NCI-H1092 (cell line): ENCODE measurements at regions not wholly inside any gene's neighbourhood (a gene's known extent, or its start where the extent isn't known, plus 50 kb on each side); places are given as distances from the start of the nearest gene placed in this dataset.
"Not testable (repeated sequence)": the region's sequence is repeated elsewhere in the genome, so short reads cannot be mapped to it uniquely, and the experiment has no call there.

ENCODE experiments used
- DNase-seq: peaks from one replicate; lab custom pipeline; 2025; lab: John Stamatoyannopoulos, UW

GRCh38 chr12:30203981-30204380 is 420.2 kb upstream of the TMTC1 start:
- no peak for DNase-seq

DNA sequence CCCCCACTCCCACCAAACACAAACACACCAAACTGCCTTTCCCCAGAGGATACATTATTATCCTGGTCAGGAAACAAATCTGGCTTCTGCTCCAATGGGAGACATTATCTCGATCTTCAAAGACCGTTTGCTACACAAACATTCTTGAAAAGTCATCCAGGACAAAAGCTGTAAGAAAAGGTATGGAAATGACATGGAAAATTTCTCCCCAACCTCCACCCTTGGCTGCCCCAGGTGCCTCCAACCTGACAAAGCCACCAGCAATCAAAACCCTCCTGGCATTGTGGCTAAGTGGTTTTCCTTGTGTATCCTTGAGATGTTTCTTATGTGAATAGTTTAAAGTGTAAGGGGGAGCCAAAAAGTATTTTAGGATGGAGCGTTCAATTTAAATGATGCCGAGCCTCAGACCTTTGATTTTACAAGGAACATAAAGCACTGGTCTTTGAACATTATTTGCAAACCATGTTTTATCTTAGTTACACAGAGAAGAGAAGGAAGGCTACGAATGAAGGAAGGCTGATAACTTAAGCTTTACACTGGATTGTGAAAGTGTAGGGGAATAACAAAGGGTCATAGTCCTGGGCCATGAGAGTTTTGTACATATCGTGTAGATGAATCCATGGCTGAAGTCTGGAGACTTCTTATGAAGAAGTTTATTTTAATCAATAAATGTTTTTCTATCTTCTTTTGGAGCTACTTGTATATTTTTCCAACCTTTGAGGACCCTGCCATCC is 418.9 kb upstream of the TMTC1 start:
- DNase-seq: no peak

DNA sequence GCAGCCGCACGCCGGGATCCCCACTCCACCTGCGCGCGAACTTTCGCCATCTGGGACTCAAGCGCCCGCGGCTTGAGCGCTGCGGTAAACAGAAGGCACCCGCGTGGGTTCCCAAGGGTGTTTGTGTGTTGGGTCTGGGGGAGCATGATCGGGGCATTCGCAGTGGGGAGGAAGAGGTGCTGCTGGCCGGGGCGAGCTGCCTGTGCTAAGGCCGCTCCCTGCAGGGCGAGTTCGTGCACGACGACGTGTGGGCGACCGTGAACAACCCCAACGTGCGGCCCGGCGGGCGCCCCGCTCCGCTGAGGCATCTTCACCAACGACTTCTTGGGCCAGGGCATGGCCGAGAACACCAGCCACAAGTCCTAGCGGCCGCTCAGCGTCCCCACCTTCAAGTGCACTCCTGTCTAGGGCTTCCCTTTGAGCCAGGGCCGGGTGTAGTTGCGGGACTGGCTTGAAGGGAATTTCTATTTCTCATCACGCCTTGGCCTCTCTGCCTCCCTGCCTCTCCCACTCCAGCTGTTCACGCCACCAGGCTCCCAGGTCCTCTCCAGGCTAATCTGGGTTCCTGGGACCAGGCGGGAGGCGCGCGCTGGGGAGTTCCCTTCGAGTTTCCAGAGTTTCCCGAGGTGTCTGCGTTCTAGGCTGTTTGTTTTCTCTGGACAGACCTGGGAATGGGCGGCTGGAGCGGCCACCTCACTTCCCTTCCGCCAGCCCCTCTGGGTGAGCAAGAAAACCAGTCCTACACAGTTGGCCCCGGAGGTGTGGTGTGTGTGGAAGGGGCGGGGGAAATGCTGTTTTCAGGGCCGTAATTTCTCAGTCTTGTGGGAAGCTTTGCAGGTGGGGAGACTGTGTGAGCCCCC is 417.8 kb upstream of the TMTC1 start:
- DNase-seq: no peak

DNA sequence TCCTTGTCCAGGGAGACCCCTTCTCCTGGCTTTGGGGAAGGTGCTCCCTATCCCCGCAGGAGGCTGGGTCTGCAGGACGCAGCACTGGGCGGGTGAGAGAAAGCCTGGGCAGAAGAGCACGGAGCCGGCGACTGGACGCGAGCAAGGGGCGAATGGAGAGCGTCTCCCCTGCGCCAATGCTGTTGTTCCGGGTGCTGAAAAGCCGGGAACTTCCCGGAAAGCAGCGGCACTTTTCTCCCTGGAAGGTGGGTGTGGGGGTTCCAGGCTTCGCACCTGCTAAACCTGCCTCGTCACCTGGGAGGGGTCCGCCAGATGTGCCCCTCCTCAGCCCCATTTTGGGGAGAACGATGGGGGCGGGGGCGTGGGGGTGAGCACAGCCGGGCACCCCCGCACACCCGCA is 417.1 kb upstream of the TMTC1 start:
- DNase-seq: no peak

DNA sequence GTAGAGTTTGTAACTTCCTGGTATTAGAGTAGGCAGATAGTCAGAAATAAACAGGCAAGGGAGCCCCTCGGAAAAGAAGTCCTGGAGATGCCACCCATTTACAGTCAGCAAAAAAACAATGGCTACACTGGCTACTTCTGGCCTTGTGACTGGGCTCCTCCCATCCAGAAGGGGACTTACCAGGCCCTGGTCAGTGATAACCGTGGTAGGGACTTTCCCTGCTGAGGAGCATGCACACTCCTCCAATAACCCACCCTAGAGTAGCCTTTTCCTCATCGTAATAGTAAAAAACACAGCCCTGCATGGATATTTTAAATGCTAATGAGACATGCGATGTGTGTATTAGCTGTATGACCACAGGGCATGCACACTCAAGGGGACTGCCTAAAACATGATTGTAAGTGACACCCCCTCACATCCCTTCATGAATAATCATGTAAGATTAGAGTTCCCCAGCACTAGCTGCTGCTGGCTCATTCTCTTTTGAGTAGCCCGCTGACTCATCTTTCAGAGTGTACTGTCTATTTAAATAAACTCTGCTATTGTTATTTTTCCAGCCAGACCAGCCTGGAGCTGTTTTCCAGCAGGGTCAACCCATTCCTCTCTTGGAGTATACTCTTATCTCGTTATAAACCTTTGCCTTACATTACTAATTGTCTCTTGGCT is 413.8 kb upstream of the TMTC1 start:
- DNase-seq: no peak

- DNase-seq: no peak
Observed at GRCh38 chr12:30191696-30192455, 408.1 kb upstream of the TMTC1 start.

GRCh38 chr12:30188602-30189326 is 405.0 kb upstream of the TMTC1 start:
- no peak for DNase-seq

- DNase-seq: no peak
Observed at GRCh38 chr12:30187426-30187825, 403.7 kb upstream of the TMTC1 start.

GRCh38 chr12:30181334-30181733 is 397.6 kb upstream of the TMTC1 start:
- DNase-seq: no peak

DNA sequence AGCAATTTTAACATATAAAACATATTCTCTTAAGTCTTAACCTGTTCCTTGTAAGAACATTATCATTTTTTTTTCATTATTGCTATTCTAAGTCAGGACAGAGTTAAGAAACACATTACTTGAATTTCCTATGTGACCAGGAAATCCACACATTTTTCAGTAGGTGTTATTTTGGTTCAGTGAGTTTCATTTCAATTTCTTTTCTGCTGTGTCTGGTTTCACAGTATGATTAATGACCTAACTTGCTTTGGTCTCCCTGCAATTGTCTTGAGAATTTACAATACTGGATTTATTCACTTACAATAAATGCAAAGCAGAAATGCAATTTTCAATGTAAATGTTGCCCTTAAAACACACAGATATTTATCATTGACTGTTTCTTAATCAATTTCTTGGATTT is 396.9 kb upstream of the TMTC1 start:
- no peak for DNase-seq

DNA sequence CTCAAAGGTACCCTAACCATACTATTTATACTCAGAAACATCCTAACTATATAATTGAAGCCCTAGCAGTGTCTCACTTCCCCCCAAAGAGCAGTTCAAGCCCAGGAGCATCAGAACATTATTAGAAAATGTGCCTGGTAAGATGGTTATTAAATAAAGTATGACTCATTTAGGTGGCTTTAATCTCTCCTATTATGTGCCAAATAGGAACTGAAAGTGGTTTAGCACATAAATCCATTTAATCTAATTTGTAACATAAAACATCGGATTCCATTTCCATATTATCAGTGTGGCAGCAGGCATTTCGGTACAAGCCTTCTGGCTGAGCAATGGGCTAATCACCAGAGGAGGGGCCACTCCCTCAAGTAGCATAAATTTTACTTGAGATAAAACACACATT is 395.2 kb upstream of the TMTC1 start:
- DNase-seq: no peak

DNA sequence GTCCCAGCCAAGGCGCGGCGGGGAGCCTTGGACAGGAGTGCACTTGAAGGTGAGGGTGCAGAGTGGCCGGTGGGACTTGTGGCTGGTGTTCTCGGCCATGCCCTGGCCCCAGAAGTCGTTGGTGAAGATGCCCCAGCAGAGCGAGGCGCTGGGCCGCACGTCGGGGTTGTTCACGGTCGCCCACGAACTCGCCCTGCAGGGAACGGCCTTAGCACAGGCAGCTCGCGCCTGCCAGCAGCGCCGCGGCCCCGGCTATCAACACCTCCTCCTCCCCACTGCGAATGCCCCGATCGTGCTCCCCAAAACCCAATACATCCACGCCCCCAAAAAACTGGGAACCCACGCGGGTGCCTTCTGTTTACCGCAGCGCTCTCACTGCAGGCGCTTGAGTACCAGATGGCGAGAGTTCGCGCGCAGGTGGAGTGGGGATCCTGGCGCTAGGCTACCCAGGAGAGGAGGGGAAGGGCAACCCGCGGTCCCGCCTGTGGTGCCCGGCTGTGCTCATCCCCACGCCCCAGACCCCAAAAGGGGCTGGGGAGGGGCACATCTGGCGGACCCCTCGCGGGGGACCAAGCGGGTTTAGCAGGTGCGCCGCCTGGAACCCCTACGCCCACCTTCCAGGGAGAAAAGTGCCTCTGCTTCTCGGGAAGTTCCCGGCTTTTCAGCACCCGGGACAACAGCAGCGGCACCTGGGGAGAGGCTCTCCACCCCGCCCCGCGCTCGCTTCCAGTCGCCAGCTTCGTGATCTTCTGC is 386.3 kb upstream of the TMTC1 start:
- no peak for DNase-seq

DNA sequence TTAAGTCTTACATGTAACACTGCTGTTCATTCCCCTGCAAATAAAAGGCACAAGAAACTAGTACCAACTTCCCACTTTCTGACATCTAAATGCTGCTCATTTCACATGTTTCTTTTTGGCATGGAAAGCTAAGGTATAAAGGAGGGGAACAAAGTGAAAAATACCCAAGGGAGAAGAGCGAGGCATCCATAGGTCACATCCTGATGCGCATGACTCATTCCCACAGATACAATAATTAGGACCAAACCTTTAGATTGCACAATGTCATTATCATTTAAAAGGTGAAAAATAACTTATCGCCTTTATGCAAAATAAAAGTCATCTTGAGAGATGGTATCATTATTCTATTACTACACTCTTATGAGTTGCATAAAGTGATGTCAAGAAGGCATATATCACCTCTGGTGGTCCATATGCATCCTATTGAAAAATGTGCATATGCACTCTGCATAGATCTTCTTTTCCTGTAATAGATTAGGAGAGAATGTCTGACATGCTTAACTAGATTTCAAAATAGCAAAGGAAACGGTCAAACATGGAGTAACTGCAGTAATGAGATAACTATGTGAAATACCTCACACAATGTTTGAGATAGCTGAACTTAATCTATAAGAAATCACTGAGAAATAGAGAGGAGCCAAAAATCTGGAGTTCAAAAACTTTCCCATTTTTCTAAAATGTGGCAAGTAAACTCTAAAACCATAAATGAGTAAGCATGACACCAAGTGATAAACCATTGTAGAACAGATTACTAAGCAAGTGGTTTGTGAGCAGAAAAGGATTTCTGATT is 382.5 kb upstream of the TMTC1 start:
- DNase-seq: no peak

DNA sequence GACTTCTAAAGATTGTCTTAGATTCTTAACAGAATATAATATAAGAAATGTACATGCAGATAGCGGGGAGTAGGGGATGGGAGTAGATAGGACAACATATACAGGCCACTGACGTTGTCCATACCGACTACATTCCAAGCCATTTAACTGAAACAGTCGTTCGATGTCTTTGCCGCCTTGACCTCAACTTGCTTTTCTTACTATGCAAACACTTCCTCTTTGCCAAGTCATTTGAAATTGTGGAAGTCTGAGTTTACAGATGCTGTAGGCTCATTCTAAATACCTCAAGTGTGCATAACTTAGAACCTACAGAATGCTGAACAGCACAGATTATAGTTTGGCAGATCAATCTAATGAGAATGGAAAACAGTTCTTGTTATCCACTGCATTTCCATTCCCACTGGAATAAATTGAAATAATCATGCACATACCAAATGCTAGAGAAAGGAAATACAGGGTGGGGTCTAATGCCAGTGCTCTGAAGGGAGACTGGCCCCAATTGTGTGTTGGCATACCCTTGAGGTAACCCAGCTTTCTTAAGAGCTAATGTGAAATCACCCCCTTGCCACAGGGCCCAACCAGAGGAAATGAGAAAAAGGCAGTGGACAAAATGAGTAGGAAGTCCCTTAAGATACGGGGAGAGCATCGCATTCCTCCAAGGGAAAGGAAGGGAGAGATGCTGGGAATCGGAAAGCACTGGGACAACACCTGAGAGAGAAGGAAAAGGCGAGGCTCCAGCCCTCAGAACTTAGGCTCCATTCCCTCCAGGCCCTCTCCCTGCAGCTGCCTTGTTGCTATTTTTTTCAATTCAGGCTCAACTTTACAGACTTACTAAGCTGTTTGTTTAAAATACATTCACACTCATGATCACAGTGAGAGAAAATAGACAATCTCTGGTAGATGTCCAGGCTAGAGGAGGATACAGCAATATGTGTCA is 380.9 kb upstream of the TMTC1 start:
- no peak for DNase-seq

GRCh38 chr12:30156833-30157232 is 373.1 kb upstream of the TMTC1 start:
- not testable (repeated sequence) for DNase-seq

DNA sequence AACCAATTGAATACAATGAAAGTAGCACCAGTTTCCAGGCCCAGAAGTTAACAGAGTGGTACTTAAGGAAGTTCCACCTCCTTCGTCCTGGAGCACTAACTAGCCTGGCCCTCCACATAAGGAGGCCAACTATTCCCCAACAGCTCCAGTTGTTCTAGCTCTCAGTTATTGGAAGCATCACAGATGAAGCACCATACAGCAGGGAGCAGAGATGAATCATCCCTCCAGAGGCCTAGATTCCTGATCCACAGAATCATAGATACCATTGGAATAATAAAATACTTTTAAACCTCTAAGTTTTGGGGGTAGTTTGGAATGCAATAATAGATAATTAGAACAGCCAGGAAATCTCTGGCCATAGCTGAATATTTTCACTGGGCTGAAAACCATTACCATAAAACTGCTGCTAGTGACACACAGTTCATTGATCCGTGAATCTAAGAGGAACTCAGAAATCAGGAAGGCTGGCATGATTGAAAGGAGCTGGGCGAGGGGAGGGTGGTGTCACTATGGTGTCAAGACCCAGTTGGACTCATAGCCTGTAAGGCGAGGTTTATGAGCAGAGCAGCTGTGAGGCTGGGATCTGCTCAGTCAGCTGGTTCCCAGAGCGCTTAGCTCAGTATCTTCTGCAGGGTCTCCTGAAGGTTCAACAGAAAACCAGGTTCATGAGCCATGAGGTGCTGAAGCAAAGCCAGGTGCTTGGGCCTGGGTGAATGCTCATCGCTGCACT is 371.4 kb upstream of the TMTC1 start:
- no peak for DNase-seq

- DNase-seq: no peak
Observed at GRCh38 chr12:30153981-30154380, 370.2 kb upstream of the TMTC1 start.

GRCh38 chr12:30152705-30153104 is 369.0 kb upstream of the TMTC1 start:
- DNase-seq: no peak
